Mesendoderm (in vitro differentiated cells): ENCODE measurements at regions not wholly inside any gene's neighbourhood (a gene's known extent, or its start where the extent isn't known, plus 50 kb on each side); places are given as distances from the start of the nearest gene placed in this dataset.
"Not testable (repeated sequence)": the region's sequence is repeated elsewhere in the genome, so short reads cannot be mapped to it uniquely, and the experiment has no call there.

Experiments
- DNase-seq: peaks from one replicate; pipeline ENCODE4 v3.0.0; 2013
- H2AK5ac ChIP-seq: 2 replicates; pipeline ENCODE4 v1.6.1; 2013; ENCODE audit warnings: low read length, inconsistent platforms
- H2BK120ac ChIP-seq: 2 replicates; pipeline ENCODE4 v1.6.1; 2013; ENCODE audit warnings: low read depth, mild to moderate bottlenecking, low read length, moderate library complexity, mixed read lengths
- H2BK15ac ChIP-seq: replicated peaks from 2 replicates; pipeline ENCODE4 v1.6.1; 2013; ENCODE audit warnings: low read depth, mild to moderate bottlenecking, moderate library complexity
- H2BK5ac ChIP-seq: 2 replicates; pipeline ENCODE4 v1.6.1; 2013; ENCODE audit warnings: low read length, inconsistent platforms
- H3K18ac ChIP-seq: 2 replicates; pipeline ENCODE4 v1.6.1; 2013; ENCODE audit warnings: mild to moderate bottlenecking, low read length, mixed read lengths
- H3K23ac ChIP-seq: one replicate; pipeline ENCODE4 v1.6.1; 2013; ENCODE audit warnings: low read length
- H3K27ac ChIP-seq: 2 replicates; pipeline ENCODE4 v1.5.1; 2013; ENCODE audit warnings: low read depth, mild to moderate bottlenecking, inconsistent platforms, low read length, moderate library complexity
- H3K27me3 ChIP-seq: 2 replicates; pipeline ENCODE4 v1.6.1; 2013; ENCODE audit warnings: low read length, control low read depth, mild to moderate bottlenecking, inconsistent platforms; ENCODE audit not compliant: insufficient read depth, poor library complexity
- H3K36me3 ChIP-seq: 2 replicates; pipeline ENCODE4 v1.6.1; 2013; ENCODE audit warnings: low read length, inconsistent platforms; ENCODE audit not compliant: control insufficient read depth, insufficient read depth
- H3K4ac ChIP-seq: one replicate; pipeline ENCODE4 v1.6.1; 2013; ENCODE audit warnings: low read depth, mild to moderate bottlenecking, low read length, moderate library complexity
- H3K4me1 ChIP-seq: 2 replicates; pipeline ENCODE4 v1.6.1; 2013; ENCODE audit warnings: low read depth, low read length, inconsistent platforms; ENCODE audit not compliant: control insufficient read depth
- H3K4me2 ChIP-seq: 2 replicates; pipeline ENCODE4 v1.6.1; 2013; ENCODE audit warnings: low read length
- H3K4me3 ChIP-seq: 2 replicates; pipeline ENCODE4 v1.5.1; 2013; ENCODE audit warnings: mild to moderate bottlenecking, low read length
- H3K56ac ChIP-seq: one replicate; pipeline ENCODE4 v1.6.1; 2013; ENCODE audit warnings: low read length
- H3K79me1 ChIP-seq: 2 replicates; pipeline ENCODE4 v1.6.1; 2013; ENCODE audit warnings: low read length, inconsistent platforms
- H3K79me2 ChIP-seq: 2 replicates; pipeline ENCODE4 v1.6.1; 2013; ENCODE audit warnings: mild to moderate bottlenecking, low read length; ENCODE audit not compliant: control insufficient read depth, insufficient read depth
- H3K9ac ChIP-seq: 2 replicates; pipeline ENCODE4 v1.6.1; 2013; ENCODE audit warnings: low read length, inconsistent platforms
- H4K5ac ChIP-seq: one replicate; pipeline ENCODE4 v1.6.1; 2013; ENCODE audit warnings: low read length
- H4K8ac ChIP-seq: one replicate; pipeline ENCODE4 v1.6.1; 2013; ENCODE audit warnings: low read depth, mild to moderate bottlenecking, control low read depth, low read length, moderate library complexity
- WGBS: extraction: QIAGEN DNeasy Blood & Tissue Kit; methylation state at CpG from one replicate; pipeline ENCODE4 v1.1.7; 2013; ENCODE audit warnings: low lambda C conversion rate, missing lambda C conversion rate; ENCODE audit not compliant: insufficient coverage; ENCODE audit errors: extremely low coverage; 5-methylcytosine and 5-hydroxymethylcytosine counted together

GRCh38 chr20:55140631-55141030, 665.2 kb downstream of the DOK5 start:
- H4K8ac ChIP-seq: no peak overlapping the region
- no peaks in the 10 kb centered on the region for H3K36me3 ChIP-seq
- no peak overlapping the region for H3K4ac ChIP-seq
- DNase-seq: no peak
- H3K23ac ChIP-seq: no peak overlapping the region
- no peak overlapping the region for H3K27ac ChIP-seq
- H3K27me3 ChIP-seq: no peaks in the 10 kb centered on the region
- H2AK5ac ChIP-seq: no peak overlapping the region
- H3K4me3 ChIP-seq: no peak overlapping the region
- H3K18ac ChIP-seq: no peak overlapping the region
- H2BK5ac ChIP-seq: no peak overlapping the region
- H3K56ac ChIP-seq: no peak overlapping the region
- no peaks in the 10 kb centered on the region for H3K79me2 ChIP-seq
- WGBS: no CpG with 5 or more reads among the region's 3 CpGs
- no peak overlapping the region for H3K4me2 ChIP-seq
- no peaks in the 10 kb centered on the region for H3K79me1 ChIP-seq
- H2BK120ac ChIP-seq: no peak overlapping the region
- no peak overlapping the region for H4K5ac ChIP-seq
- H3K9ac ChIP-seq: no peak overlapping the region
- no peak overlapping the region for H2BK15ac ChIP-seq
- H3K4me1 ChIP-seq: no peaks in the 10 kb centered on the region

- Histone ChIP-seq H3K36me3 (no peaks in the 10 kb centered on the region), H2BK120ac (no peak overlapping the region), H3K79me1 (no peaks in the 10 kb centered on the region), H3K4ac (no peak overlapping the region), H4K8ac (no peak overlapping the region), H3K56ac (no peak overlapping the region), H3K27me3 (no peaks in the 10 kb centered on the region), H2BK15ac (no peak overlapping the region), H3K9ac (no peak overlapping the region), H3K4me2 (no peak overlapping the region), H2BK5ac (no peak overlapping the region), H3K27ac (no peak overlapping the region), H3K79me2 (no peaks in the 10 kb centered on the region), H3K4me1 (no peaks in the 10 kb centered on the region), H4K5ac (no peak overlapping the region), H2AK5ac (no peak overlapping the region), H3K23ac (no peak overlapping the region), H3K18ac (no peak overlapping the region), H3K4me3 (no peak overlapping the region)
- WGBS: no CpG with 5 or more reads among the region's 4 CpGs
- DNase-seq: no peak
Observed at GRCh38 chr20:55139173-55139765, 663.9 kb downstream of the DOK5 start.

- Histone ChIP-seq H3K27ac (no peak overlapping the region), H4K8ac (no peak overlapping the region), H3K4me2 (no peak overlapping the region), H3K79me1 (no peaks in the 10 kb centered on the region), H2AK5ac (no peak overlapping the region), H2BK5ac (no peak overlapping the region), H4K5ac (no peak overlapping the region), H3K4me1 (no peaks in the 10 kb centered on the region), H2BK120ac (no peak overlapping the region), H2BK15ac (no peak overlapping the region), H3K27me3 (no peaks in the 10 kb centered on the region), H3K79me2 (no peaks in the 10 kb centered on the region), H3K4ac (no peak overlapping the region), H3K9ac (no peak overlapping the region), H3K4me3 (no peak overlapping the region), H3K36me3 (no peaks in the 10 kb centered on the region), H3K56ac (no peak overlapping the region), H3K23ac (no peak overlapping the region), H3K18ac (no peak overlapping the region)
- no CpG with 5 or more reads among the region's 3 CpGs for WGBS
- no peak for DNase-seq
Observed at GRCh38 chr20:55135923-55136322, 660.5 kb downstream of the DOK5 start.

- DNase-seq: no peak
- Histone ChIP-seq H3K79me1 (no peaks in the 10 kb centered on the region), H3K79me2 (no peaks in the 10 kb centered on the region), H2BK5ac (no peak overlapping the region), H3K23ac (no peak overlapping the region), H4K5ac (no peak overlapping the region), H3K36me3 (no peaks in the 10 kb centered on the region), H3K27ac (no peak overlapping the region), H2BK120ac (no peak overlapping the region), H2AK5ac (no peak overlapping the region), H3K27me3 (no peaks in the 10 kb centered on the region), H3K4me3 (no peak overlapping the region), H3K4me1 (no peaks in the 10 kb centered on the region), H3K9ac (no peak overlapping the region), H3K4me2 (no peak overlapping the region), H3K18ac (no peak overlapping the region), H4K8ac (no peak overlapping the region), H2BK15ac (no peak overlapping the region), H3K56ac (no peak overlapping the region), H3K4ac (no peak overlapping the region)
- WGBS: no CpG with 5 or more reads among the region's 7 CpGs
Observed at GRCh38 chr20:55132523-55132922, 657.1 kb downstream of the DOK5 start.

GRCh38 chr20:55117577-55117976, 642.2 kb downstream of the DOK5 start:
- H3K56ac ChIP-seq: not testable (repeated sequence)
- no CpG with 5 or more reads among the region's 4 CpGs for WGBS

GRCh38 chr20:55116598-55116997, 641.2 kb downstream of the DOK5 start:
- H3K4me3 ChIP-seq: no peak overlapping the region
- DNase-seq: no peak
- no peaks in the 10 kb centered on the region for H3K36me3 ChIP-seq
- no peak overlapping the region for H2BK5ac ChIP-seq
- no peaks in the 10 kb centered on the region for H3K79me1 ChIP-seq
- H3K79me2 ChIP-seq: no peaks in the 10 kb centered on the region
- H3K4me2 ChIP-seq: no peak overlapping the region
- no peak overlapping the region for H2AK5ac ChIP-seq
- no peak overlapping the region for H3K9ac ChIP-seq
- H2BK120ac ChIP-seq: no peak overlapping the region
- no peak overlapping the region for H3K27ac ChIP-seq
- H3K23ac ChIP-seq: no peak overlapping the region
- H4K5ac ChIP-seq: no peak overlapping the region
- WGBS: no CpG with 5 or more reads among the region's 4 CpGs
- no peak overlapping the region for H2BK15ac ChIP-seq
- no peak overlapping the region for H4K8ac ChIP-seq
- H3K4ac ChIP-seq: no peak overlapping the region
- no peak overlapping the region for H3K56ac ChIP-seq
- no peak overlapping the region for H3K18ac ChIP-seq
- no peaks in the 10 kb centered on the region for H3K27me3 ChIP-seq
- H3K4me1 ChIP-seq: no peaks in the 10 kb centered on the region

More at GRCh38 chr20:55117577-55117976, 642.2 kb downstream of the DOK5 start:
- H3K4ac ChIP-seq, H3K79me1 ChIP-seq, H3K36me3 ChIP-seq, H3K9ac ChIP-seq, H4K8ac ChIP-seq, H2AK5ac ChIP-seq, H2BK5ac ChIP-seq, H3K27ac ChIP-seq, H3K79me2 ChIP-seq, H3K23ac ChIP-seq, H3K27me3 ChIP-seq, H3K4me1 ChIP-seq, H3K18ac ChIP-seq, H2BK15ac ChIP-seq, H3K4me2 ChIP-seq, H3K4me3 ChIP-seq, DNase-seq, H4K5ac ChIP-seq, H2BK120ac ChIP-seq: not testable (repeated sequence)
